Transverse colon (tissue), 4 donors: ENCODE measurements at regions not wholly inside any gene's neighbourhood (a gene's known extent, or its start where the extent isn't known, plus 50 kb on each side); places are given as distances from the start of the nearest gene placed in this dataset.

ENCODE experiments used
- DNase-seq: peaks from one replicate; pipeline ENCODE4 v3.0.0-alpha.2; 2019
- H3K27ac ChIP-seq, 4 donors: fragments of 200-600 bp; sonication (generic); 2 replicates each; pipeline ENCODE4 v1.5.1; 2016 to 2018; ENCODE audit warnings: inconsistent platforms in 4 of 4
- H3K27me3 ChIP-seq: fragments of 200-600 bp; sonication (generic); 2 replicates; pipeline ENCODE4 v1.5.1; 2017; ENCODE audit warnings: inconsistent platforms
- H3K36me3 ChIP-seq, 4 donors: fragments of 200-600 bp; sonication (generic); 2 replicates each; pipeline ENCODE4 v1.5.1; 2017 to 2019; ENCODE audit warnings: inconsistent platforms in 4 of 4
- H3K4me1 ChIP-seq, 4 donors: fragments of 200-600 bp; sonication (generic); 2 replicates each; pipeline ENCODE4 v1.5.1; 2017 to 2020; ENCODE audit warnings: inconsistent platforms in 4 of 4
- H3K4me3 ChIP-seq, 4 donors: fragments of 200-600 bp; sonication (generic); 1 replicate in 1 of 4; 2 replicates in 3 of 4; pipeline versions ENCODE4 v1.5.1 to v1.6.1; 2017 to 2019; ENCODE audit warnings: inconsistent platforms in 4 of 4
- H3K9me3 ChIP-seq, 2 donors: fragments of 200-600 bp; sonication (generic); 2 replicates each; pipeline ENCODE4 v1.5.1; 2017 to 2019; ENCODE audit warnings: inconsistent platforms in 2 of 2
- CTCF ChIP-seq, 5 experiments: fragments of 200-600 bp in 3 of 5; fragments of 450-650 bp in 2 of 5; sonication (generic) in 3 of 5; IDR thresholded peaks; 1 replicate in 2 of 5; 2 replicates in 3 of 5; pipeline ENCODE4 v1.5.1; 2016 to 2017; ENCODE audit warnings: antibody characterized with exemption in 5 of 5, inconsistent platforms in 3 of 5, mild to moderate bottlenecking in 2 of 5, moderate library complexity in 1 of 5
- EP300 ChIP-seq: sonication (generic); formaldehyde crosslinking; IDR thresholded peaks from one replicate; pipeline ENCODE4 v1.6.1; 2017; ENCODE audit warnings: antibody characterized with exemption, low read depth
- POLR2A ChIP-seq: fragments of 450-650 bp; IDR thresholded peaks from one replicate; pipeline ENCODE4 v1.6.1; 2016; ENCODE audit warnings: antibody characterized with exemption, mild to moderate bottlenecking, moderate library complexity
- POLR2AphosphoS5 ChIP-seq, 3 donors: sonication (generic); formaldehyde crosslinking; IDR thresholded peaks; one replicate each; pipeline ENCODE4 v1.6.1; 2016; ENCODE audit warnings: antibody characterized with exemption in 3 of 3
- whole genome bisulfite sequencing, 2 donors: methylation state at CpG; one replicate each; pipeline ENCODE4 v1.1.5; 2018; ENCODE audit warnings: low coverage in 1 of 2; 5-methylcytosine and 5-hydroxymethylcytosine counted together
- in situ Hi-C, 4 donors: fragments of 200-750 bp; cut with MboI; loops; one replicate each; pipeline versions ENCODE4 v1.15.0 to v1.15.1; 2017; ENCODE audit warnings: low sequenced_read_pairs in 3 of 4, low pct_ligation_motif_present in 1 of 4, low pct_unique_long_range_greater_than_20kb in 1 of 4
- intact Hi-C: fragments of 100-400 bp; cut with DNase I; formaldehyde crosslinking; loops from one replicate; pipeline ENCODE4 v1.15.1; 2023; ENCODE audit warnings: low total_unique reads

GRCh38 chr18:60445341-60445740, 72.8 kb upstream of the MC4R start:
- TF ChIP-seq POLR2AphosphoS5 (IDR thresholded peaks at IDR 0.05) (no peak), POLR2A (no peak), EP300 (no peak), CTCF (IDR thresholded peaks at IDR 0.05) (no peak)
- DNase-seq: no peak
- no peaks in the 10 kb centered on the region for H3K36me3 ChIP-seq
- H3K4me1 ChIP-seq: no peaks in the 10 kb centered on the region
- no peaks in the 10 kb centered on the region for H3K27me3 ChIP-seq
- in situ Hi-C loops: no loop called here
- no peak overlapping the region for H3K27ac ChIP-seq
- intact Hi-C loops: no loop called here
- no peaks in the 10 kb centered on the region for H3K9me3 ChIP-seq
- H3K4me3 ChIP-seq: no peak overlapping the region

GRCh38 chr18:60446821-60447220, 74.2 kb upstream of the MC4R start:
- Histone ChIP-seq H3K36me3 (no peaks in the 10 kb centered on the region), H3K4me1 (no peaks in the 10 kb centered on the region), H3K27ac (no peak overlapping the region), H3K9me3 (no peaks in the 10 kb centered on the region), H3K4me3 (no peak overlapping the region), H3K27me3 (no peaks in the 10 kb centered on the region)
- DNase-seq: no peak
- 75% methylated on average over 4 of the region's 5 CpGs; no CpG with 5 or more reads in 1 of the 2 donors for WGBS, 2 donors
- TF ChIP-seq CTCF (IDR thresholded peaks at IDR 0.05): no peak
- TF ChIP-seq EP300: no peak
- TF ChIP-seq POLR2AphosphoS5 (IDR thresholded peaks at IDR 0.05): no peak
- no peak for TF ChIP-seq POLR2A
- intact Hi-C loops (no loop called here), in situ Hi-C loops (no loop called here)

- Histone ChIP-seq H3K4me1 (no peaks in the 10 kb centered on the region), H3K27ac (no peak overlapping the region), H3K4me3 (no peak overlapping the region), H3K27me3 (no peaks in the 10 kb centered on the region), H3K9me3 (no peaks in the 10 kb centered on the region), H3K36me3 (no peaks in the 10 kb centered on the region)
- DNase-seq: no peak
- WGBS, 2 donors: 62 to 63% methylated on average over 3 of the region's 3 CpGs
- in situ Hi-C loops: no loop called here
- intact Hi-C loops: no loop called here
- TF ChIP-seq EP300 (no peak), CTCF (IDR thresholded peaks at IDR 0.05) (no peak), POLR2AphosphoS5 (IDR thresholded peaks at IDR 0.05) (no peak), POLR2A (no peak)
Measured at GRCh38 chr18:60448487-60449267, 76.1 kb upstream of the MC4R start.

GRCh38 chr18:60452421-60452820, 79.8 kb upstream of the MC4R start:
- DNase-seq: no peak
- no peaks in the 10 kb centered on the region for H3K36me3 ChIP-seq
- WGBS, 2 donors: 59 to 89% methylated on average over 1 of the region's 1 CpG
- no peaks in the 10 kb centered on the region for H3K27me3 ChIP-seq
- H3K4me3 ChIP-seq: no peak overlapping the region
- TF ChIP-seq CTCF (IDR thresholded peaks at IDR 0.05) (no peak), POLR2AphosphoS5 (IDR thresholded peaks at IDR 0.05) (no peak), POLR2A (no peak), EP300 (no peak)
- H3K9me3 ChIP-seq: no peaks in the 10 kb centered on the region
- H3K27ac ChIP-seq: no peak overlapping the region
- in situ Hi-C loops: no loop called here
- H3K4me1 ChIP-seq: no peaks in the 10 kb centered on the region
- intact Hi-C loops: no loop called here
